GM21423 (cell line): ENCODE measurements at regions not wholly inside any gene's neighbourhood (a gene's known extent, or its start where the extent isn't known, plus 50 kb on each side); places are given as distances from the start of the nearest gene placed in this dataset.

Source experiments
- ATAC-seq: cut with Tn5 transposase; IDR thresholded peaks from one replicate; pipeline ENCODE4 v1.9.1; 2021; ENCODE audit warnings: mild to moderate bottlenecking, moderate library complexity; ENCODE audit not compliant: unreplicated experiment

DNA sequence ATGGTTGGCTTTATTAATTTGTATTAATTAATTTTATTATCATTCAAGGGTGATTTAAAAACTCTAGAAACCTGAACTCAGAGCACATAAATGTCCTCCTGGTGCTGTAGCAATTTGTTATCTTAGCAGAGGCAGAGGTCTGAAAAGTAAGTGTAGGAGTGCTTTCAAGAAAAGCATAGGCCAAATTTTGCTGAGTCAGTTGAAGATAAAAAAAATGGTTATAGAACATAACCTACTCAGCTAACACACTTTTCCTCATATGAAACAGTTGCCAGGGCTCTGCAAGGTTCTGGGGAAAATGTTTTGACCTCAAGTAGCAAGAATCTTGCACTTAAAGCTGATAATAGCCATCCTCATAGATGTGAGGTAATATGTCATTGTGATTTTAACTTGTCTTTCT is 53.5 kb upstream of the CHODL start:
- ATAC-seq, result no peak

DNA sequence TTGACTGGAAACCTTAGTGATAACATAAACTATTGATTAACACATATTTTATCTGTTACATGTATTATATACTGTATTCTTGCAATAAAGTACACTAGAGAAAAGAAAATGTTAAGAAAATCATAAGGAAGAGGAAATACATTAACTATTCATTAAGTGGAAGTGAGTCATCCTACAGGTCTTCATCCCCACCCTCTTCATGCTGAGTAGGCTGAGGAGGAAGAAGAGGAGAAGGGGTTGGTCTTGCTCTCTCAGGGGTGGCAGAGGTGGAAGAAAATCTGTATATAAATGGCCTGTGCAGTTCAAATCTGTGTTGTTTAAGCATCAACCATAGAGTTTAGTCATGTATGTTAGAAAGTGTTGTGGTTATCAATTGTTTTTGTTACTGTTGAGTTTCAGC is 66.1 kb upstream of the CHODL start:
- ATAC-seq, result no peak

GRCh38 chr21:18174370-18174769 is 70.3 kb upstream of the CHODL start:
- no peak for ATAC-seq

DNA sequence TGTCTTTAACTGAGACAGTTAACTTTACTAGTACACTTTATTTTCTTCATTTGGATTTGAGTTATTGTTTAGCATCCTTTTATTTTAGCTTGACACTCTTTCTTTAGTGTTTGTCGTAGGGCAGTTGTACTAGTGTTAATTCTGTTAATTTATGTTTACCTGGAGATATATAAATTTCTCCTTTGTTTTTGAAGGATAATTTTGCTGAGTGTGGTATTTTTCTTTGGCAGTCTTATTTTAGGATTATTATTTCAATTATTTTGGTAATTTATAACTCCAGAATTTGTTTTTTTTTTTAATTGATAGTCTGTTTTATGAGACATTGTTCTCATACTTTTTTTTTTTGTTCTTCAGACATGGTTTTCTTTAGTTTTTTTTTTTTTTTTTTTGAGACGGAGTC is 73.8 kb upstream of the CHODL start:
- ATAC-seq, result no peak

DNA sequence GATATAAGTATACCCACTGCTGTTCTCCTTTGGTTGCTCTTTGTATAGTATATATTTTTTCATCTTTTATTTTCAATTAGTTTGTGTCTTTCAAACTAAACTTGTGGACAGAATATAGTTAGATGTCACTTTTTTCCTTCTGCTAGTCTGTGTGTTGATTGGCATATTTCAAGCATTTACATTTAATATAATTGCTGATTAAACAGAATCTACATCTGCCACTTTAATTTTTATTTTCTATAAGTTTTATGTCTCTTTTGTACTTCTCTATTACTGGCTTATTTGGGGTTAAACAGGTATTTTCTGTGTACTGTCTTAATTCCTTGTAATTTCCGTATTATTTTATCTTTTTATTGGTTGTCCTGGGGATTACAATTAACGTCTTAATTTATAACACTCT is 74.4 kb upstream of the CHODL start:
- ATAC-seq, result no peak

GRCh38 chr21:18168108-18168507 is 76.5 kb upstream of the CHODL start:
- ATAC-seq, result no peak

DNA sequence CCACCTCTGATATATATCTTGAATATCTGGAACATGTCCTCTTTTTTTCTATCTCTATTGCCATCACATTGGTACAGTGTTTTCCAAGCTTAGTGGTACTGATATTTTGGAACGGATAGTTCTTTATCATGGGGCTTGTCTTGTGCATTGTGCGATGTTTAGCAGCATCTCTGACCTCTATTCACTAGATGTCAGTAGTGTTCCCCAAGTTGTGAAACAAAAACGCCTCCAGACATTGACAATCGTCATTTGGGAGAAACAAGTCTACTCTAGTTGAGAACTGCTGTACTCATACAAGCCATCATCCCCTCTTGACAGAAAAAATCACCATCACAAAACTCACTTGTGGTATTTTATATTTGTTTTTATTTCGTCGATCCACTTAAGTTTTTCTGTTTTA is 79.7 kb upstream of the CHODL start:
- no peak for ATAC-seq

DNA sequence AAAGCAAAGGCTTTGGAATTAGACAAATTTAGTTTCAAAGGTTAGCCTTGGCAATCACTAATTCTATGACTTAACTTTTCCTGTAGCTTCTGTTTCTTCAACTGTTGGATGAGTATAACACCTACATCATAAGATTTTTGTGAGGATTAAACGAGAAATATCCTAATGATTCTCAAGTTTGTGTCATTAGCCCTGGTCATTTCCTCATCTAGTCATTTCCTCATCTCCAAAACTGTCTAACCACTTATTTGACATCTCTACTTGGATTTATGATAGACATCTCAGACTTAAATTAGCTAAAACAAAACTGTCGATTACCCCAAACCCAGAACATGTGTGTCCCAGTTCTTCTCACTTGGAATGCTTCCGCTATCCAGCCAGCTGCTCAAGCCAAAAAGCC is 80.2 kb upstream of the CHODL start:
- no peak for ATAC-seq

- ATAC-seq, result no peak
These were observed 80.7 kb upstream of the CHODL start for GRCh38 chr21:18163956-18164355.

GRCh38 chr21:18161841-18162240 is 82.8 kb upstream of the CHODL start:
- no peak for ATAC-seq

DNA sequence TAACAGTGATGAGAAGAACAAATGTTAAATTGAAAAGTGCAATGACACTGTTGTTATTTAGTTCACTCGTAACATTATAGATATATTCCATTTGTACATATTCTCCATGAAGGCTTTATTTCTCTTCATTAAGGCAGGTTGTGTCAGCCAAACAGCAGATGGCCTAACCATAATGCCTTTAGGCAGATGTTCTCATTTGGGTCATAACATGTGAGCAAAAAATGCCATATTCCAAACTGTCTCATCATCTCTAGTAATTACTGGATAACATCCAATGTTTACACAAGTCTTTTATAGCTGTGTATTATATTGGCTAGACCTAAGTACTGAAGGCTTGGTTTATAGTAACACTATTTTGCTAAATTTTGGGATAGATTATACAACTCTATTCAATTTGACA is 87.2 kb upstream of the CHODL start:
- no peak for ATAC-seq

DNA sequence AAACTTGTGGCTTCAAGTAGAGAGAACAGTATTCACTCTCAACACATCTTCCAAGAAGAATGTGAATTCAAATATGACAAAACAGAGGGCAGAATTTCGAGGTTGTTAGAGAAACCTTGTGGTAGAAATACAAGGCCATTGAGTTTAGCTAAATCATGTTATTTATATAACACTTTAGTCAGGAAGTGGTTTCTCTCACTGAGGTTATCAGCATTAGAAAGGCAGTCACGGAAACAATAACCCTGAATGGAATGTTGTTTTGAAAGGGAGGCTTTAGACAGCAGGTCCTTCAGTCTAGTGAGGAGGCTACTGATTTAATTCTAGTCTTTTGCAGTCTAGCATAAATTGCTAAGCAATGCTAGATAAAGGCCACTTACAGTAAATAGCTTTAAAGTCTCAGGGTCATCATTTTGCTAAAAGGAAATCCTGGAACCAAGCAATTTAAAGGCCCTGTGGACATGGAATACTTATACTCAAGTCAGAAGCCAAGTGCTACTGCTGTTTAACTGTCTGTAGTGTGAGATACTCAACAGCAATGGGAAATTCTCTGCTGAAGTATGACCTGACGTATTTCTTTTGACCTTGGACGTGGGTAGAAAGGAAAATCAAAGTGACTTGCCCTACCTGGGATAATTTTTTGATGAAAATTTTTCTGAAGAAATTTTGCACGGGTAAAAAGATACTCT is 89.0 kb upstream of the CHODL start:
- no peak for ATAC-seq

DNA sequence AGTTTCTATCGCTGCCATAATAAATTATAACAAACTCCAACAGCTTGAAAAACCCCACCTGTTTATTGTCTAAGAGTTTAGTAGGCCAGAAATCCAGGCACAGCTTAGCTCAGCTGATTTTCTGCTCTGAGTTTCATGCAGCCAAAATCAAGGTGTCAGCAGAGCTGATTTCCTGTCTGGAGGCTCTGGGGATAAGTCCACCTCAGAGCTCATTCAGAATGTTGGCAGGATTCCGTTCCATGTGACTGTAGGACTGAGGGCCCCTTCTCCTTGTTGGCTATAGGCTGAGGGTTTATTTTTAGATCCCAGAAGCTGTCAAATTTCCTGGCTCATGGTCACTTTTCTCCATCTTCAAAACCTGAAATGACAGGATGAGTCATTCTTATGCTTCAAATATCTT is 91.6 kb upstream of the CHODL start:
- ATAC-seq, result no peak

DNA sequence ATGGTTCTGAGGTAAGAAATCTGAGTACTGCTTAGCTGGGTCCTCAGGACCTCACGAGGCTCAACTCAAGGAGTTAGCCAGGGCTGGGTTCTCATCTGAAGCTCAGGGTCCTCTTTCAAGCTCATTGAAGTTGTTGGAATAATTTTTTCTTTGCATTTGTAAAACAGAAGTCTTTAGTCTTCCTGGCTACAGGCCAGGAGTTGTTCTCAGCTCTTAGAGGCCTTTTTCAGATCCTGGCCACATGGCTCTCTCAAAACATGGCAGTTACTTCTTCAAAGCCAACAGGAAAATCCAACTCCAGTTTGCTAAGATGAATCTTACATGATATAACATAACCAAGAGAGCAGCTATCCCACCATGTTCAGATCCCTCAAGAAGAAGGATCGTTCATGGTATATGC is 92.3 kb upstream of the CHODL start:
- no peak for ATAC-seq

DNA sequence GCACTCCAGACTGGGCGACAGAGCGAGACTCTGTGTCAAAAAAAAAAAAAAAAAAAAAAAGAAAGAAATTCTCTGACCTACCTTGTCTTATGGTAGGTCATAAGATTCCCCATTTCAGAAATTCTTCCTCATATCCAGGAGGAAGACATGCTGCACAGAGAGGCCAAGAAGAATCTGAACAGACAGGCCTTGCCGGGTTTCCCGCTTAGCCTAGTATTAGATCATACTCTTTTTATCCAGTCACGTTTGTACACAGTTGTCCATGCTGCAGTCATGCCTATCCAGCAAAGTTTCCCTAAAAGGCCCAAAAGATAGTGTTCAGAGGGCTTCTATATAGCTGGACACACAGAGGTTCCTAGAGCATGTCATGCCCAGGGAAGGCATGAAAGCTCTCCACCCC is 93.6 kb upstream of the CHODL start:
- ATAC-seq, result no peak

DNA sequence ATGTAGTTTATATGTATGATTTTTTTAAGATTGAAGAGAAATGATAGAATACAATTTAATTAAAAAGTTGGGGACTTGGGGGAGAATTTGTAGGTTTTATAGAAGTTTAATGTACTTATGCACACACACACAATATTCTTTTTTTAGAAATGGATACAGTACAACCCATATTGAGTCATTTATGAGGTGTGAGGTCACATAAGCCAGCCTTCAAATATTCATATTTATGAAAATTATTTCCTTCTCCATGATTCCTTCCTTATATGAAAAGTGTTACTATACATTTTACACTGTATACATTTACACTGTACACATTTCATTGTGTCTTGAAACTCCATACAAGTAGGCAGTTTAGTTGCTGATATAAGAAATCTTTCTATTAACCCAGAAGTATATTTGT is 96.2 kb upstream of the CHODL start:
- ATAC-seq, result no peak

DNA sequence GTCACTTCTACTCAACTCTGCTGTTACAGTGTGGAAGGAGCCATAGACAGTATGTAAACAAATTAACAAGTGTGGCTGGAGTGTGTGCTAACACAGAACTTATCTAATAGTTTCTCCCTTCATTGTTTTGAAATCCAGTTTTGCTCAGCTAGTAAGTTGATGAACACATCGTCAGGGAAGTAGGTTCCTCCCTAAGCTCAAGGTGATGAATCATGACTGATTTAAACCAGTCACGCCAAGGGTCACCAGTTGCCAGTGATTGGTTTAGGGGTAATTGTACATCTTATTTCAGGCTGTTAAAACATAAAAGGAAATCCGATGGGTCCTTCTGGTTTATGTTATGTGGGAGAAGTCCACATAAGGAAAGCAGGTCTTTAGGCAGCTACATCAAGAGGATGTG is 97.0 kb upstream of the CHODL start:
- ATAC-seq, result no peak

DNA sequence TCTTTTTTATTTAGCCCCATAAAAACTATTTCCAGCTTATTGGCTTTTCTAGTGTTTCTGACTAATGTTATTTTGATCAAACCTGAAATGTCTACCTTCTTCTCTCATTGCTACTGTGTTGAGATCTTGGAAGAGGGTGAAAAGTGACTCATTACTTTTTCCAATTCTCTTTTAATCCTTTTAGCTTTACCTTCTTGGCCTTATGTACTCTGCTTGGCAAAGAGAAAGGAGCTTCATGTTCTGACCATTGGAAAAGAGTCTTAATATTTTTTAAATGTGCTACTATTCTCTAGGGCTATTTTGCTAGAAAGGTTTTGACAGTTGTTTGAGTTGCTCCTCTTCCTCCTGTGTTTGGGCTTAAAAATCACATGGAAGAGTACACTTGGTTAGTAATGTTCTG is 97.8 kb upstream of the CHODL start:
- ATAC-seq, result no peak

DNA sequence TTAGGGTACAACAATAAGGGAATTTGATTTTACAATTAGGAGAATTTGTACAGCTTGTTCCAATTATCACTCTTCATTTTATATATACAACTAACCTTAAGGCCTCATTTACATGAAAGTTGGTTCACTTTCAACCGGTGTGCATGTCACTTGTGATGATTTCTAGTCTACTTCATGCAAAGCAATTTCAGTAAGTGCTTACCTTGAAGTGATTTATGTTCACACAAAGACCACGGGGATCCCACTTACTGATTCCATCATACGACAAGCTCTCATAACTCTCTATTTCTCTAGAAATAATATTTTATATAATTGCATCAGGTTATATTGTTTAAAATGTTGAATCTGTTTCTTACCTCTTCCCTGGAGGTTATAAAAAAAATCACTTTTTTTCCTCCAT is 100.3 kb upstream of the CHODL start:
- ATAC-seq, result no peak

DNA sequence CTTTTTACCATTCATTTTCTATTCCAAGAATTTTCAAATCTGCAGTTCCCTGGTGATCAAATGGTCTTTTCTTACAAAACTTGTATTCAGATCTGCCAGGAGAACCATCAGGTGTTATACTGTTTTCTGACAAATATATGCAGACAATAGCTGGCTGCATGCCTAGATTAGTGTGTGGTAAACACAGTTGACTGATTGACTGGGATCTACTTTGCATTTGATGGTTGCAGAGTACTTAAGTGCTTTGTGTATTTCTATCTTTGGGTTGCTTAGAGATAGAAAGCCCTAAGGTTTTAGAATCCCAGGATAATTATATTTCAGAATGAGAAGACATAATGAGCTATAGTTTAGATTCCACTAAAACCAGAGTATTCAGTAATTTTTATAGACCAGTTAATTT is 102.0 kb upstream of the CHODL start:
- no peak for ATAC-seq

- no peak for ATAC-seq
These were observed 106.1 kb upstream of the CHODL start for GRCh38 chr21:18138507-18138906.

DNA sequence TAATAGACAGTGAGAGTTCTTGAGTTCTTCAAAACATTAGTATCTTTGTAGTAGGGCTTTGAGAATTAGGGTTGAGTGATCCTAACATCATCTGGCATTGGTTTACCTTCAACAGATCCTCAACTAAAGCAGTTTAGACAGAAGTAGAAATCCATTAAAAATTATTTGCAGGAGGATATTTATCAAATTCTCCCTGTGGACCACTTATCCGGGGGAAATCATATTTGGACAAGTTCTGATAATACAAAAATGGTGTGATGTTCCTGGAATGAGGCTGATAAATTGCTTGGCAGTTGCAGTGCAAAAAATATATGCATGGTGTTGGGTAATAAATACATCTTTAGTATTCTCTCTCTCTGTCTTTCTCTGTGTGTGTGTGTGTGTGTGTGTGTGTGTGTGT is 115.1 kb upstream of the CHODL start:
- ATAC-seq, result no peak

DNA sequence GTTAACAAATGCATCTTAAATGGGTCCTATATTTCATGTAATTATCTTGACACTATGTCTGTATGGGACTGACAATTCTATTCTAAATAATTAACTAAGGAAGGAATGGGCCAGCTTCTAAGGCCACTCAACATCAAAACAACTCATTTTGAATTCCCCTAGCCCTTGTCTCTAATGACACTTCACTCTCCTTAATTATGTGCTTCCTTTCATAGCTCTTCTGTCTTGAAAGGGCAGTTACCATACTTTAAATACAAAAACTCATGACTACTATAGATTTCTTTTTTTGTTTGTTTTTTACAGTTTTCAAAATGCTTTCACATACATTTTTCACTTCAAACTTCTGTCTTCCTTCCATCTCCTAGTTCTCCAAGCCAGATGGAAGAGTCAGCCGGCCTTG is 126.1 kb upstream of the CHODL start:
- ATAC-seq, result no peak

DNA sequence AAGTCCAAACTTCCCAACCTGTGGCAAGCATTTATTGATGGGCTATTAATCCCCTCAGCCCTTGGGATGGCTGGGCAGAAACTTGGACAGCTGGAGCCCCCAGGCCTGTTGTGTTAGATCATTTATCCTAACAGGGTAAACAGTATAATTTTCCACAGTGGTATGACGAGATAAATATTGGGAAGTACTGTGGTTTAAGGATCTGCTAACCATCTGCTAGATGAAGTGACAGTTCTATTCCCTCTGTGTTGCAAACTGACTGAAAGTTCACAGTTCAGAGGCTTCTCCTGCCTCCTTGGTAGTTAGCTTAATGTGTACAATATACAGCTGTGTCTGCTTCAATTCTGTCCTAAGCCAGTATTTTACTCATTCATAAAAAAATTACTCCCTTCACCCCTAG is 127.5 kb upstream of the CHODL start:
- no peak for ATAC-seq
